HG03135 (cell line): ENCODE measurements at regions not wholly inside any gene's neighbourhood (a gene's known extent, or its start where the extent isn't known, plus 50 kb on each side); places are given as distances from the start of the nearest gene placed in this dataset.
"Not testable (repeated sequence)": the region's sequence is repeated elsewhere in the genome, so short reads cannot be mapped to it uniquely, and the experiment has no call there.

Experiments
- ATAC-seq: cut with Tn5 transposase; IDR thresholded peaks from one replicate; pipeline ENCODE4 v1.9.1; 2021; ENCODE audit warnings: mild to moderate bottlenecking, moderate library complexity; ENCODE audit not compliant: unreplicated experiment

DNA sequence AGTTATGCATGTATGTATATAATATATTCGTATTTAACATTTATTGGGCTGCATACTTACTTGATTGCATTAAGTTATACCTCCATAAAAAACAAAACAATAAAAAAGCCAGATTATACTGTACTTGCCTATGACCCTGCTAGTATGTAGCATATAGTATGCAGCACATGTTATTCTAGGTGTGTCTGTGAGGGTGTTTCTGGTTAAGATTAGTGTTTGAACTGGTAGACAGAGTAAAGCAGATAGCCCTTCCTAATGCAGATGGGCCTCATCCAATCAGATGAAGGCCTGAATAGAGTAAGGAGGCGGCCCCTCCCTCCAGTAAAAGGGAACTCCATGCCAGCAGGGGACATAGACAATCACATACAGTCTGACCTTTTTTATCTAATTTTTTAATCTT, 323.3 kb upstream of the USP24 start:
- no peak for ATAC-seq

- no peak for ATAC-seq
These were observed 321.3 kb upstream of the USP24 start for GRCh38 chr1:55536545-55536865.

- ATAC-seq = no peak
These were observed 320.8 kb upstream of the USP24 start for GRCh38 chr1:55535724-55536544.

- ATAC-seq = no peak
These were observed 319.5 kb upstream of the USP24 start for GRCh38 chr1:55534565-55535121.

DNA sequence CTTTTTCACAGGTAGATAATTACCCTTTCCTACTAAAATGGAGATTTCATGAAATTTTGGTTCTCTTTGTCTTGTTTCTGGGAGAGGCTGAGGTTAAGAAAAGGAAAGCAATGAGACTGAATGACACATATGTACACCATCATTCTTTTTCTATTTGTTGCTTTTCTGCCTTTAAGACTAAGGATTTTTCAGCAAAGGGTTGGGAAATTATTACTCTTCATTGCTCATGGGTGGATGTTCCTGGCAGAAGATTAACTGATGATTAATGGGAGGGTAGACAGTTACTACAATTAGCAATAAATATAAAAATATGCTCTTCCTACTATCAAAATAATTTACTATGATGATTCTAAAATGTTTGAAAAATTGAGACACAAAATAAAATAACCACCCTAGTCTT, 316.5 kb upstream of the USP24 start:
- no peak for ATAC-seq

- ATAC-seq = no peak
These were observed 315.8 kb upstream of the USP24 start for GRCh38 chr1:55530749-55531478.

GRCh38 chr1:55529017-55529416, 313.9 kb upstream of the USP24 start:
- ATAC-seq = no peak

DNA sequence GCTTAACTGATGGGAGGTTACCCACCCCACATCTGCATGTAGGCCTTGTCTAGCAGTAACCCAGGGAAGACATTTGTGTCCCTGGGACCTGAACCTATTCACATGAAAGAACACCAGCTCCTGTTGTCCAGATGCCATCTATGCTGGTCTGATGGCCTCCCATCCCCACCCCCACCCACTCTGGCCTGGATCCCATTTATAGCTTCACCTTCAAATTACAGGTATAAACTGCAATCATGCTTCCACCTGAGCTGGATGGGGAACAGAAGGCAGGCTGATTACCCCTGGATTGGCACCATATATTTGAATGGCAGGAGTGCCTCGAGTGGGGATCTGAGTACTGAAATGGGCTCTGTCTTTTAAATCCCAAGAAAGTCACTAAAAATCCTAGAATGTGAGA, 312.7 kb upstream of the USP24 start:
- no peak for ATAC-seq

GRCh38 chr1:55526716-55527115, 311.6 kb upstream of the USP24 start:
- ATAC-seq = no peak

- no peak for ATAC-seq
These were observed 308.8 kb upstream of the USP24 start for GRCh38 chr1:55524006-55524405.

DNA sequence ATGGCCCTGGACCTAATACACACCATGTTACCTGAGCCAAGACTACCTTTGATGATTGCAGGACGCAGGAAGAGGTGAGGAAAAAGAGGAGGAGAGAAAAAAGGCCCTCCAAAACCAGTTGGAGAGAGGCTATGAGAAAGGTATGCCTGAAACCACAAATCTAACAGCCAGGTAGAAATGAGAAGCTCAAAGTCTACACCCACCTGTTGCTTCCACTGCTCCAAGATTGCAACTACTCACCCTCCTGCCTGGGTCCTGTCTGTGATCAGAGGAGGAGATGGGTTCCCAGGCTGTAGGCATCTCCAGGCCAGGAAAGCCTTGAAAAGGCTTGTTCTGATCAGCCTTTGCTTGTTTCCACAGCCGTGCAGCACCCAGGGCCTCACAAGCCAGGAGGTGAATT, 307.8 kb upstream of the USP24 start:
- ATAC-seq = no peak

- no peak for ATAC-seq
These were observed 307.3 kb upstream of the USP24 start for GRCh38 chr1:55522353-55522903.

- ATAC-seq = no peak
These were observed 305.7 kb upstream of the USP24 start for GRCh38 chr1:55520861-55521260.

- ATAC-seq = no peak
These were observed 304.9 kb upstream of the USP24 start for GRCh38 chr1:55519937-55520683.

- no peak for ATAC-seq
These were observed 304.1 kb upstream of the USP24 start for GRCh38 chr1:55519276-55519675.

GRCh38 chr1:55517036-55517435, 301.9 kb upstream of the USP24 start:
- ATAC-seq = no peak

DNA sequence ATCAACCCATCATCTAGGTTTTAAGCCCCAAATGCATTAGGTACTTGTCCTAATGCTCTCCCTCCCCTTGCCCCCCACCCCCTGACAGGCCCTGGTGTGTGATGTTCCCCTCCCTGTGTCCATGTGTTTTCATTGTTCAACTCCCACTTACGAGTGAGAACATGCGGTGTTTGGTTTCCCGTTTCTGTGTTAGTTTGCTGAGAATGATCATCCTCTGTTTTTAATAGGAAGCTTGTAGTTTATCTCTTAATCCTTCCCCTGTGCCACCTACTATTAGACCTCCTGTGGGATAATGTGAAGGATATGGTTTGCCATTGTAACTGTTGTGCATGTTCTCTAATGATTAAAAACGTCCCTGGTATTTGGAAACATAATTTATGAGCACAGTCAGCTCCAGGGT, 299.4 kb upstream of the USP24 start:
- ATAC-seq = not testable (repeated sequence)

- no peak for ATAC-seq
These were observed 297.3 kb upstream of the USP24 start for GRCh38 chr1:55512466-55512865.

- no peak for ATAC-seq
These were observed 292.4 kb upstream of the USP24 start for GRCh38 chr1:55507578-55507931.

DNA sequence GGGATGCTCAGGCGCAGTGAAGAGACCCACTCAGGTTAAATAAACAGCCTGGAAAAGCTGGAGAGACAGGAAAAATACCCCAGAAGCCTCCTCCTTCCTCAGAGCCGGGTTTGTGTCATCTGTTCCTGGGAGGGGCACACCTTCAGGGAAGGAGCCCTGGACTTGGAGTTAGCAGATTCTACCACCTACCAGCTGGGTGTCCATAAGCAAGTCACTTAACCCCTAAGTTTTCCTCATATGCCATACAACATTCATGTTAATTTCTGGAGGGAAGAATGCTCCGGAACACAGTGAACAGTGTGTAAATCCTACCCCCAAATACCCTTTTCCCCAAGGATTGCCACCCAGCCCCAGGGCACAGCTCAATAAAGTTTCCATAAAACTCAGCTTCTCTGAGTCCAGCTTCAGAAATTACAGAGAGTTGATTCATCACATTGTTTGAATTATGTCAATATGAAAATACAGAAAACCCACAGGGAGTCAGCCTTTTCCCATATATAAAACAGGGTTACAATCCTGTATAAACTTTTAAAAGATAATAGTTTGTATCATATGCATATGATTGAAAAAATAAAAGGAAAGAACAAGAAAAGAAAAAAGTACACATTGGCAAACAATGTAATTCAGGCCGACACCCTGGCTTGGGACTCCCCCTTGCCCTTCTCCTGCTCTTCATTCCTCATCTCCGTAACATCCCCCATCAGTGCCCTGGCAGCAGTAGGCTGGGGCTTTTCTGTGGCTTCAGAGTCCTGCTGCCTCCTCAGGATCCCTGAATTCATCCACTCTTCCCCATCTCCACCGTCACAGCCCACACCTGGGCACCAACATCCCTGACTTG, 291.8 kb upstream of the USP24 start:
- ATAC-seq = no peak
